Left lobe of liver (tissue), 2 donors: ENCODE measurements at regions not wholly inside any gene's neighbourhood (a gene's known extent, or its start where the extent isn't known, plus 50 kb on each side); places are given as distances from the start of the nearest gene placed in this dataset.
"Not testable (repeated sequence)": the region's sequence is repeated elsewhere in the genome, so short reads cannot be mapped to it uniquely, and the experiment has no call there.

ENCODE experiments used
- ATAC-seq: fragments of 200-7000 bp; cut with Tn5 transposase; one replicate; pipeline ENCODE4 v1.9.1; 2020; ENCODE audit warnings: mild to moderate bottlenecking, moderate library complexity
- DNase-seq: peaks from one replicate; pipeline ENCODE4 v3.0.0-alpha.2; 2020; ENCODE audit warnings: low spot score
- donor health status: DM: no; HTN: no; CAD: no; lungs with moderate emphysema.
- donor health status: DM: no; HTN: yes; CAD: no.

GRCh38 chr1:81179242-81179641, 621.5 kb upstream of the ADGRL2 start:
- DNase-seq (no peak), ATAC-seq (peak; percentile 39)

GRCh38 chr1:81178431-81179093, 622.2 kb upstream of the ADGRL2 start:
- DNase-seq, ATAC-seq: not testable (repeated sequence)

GRCh38 chr1:81174811-81175476, 625.8 kb upstream of the ADGRL2 start:
- ATAC-seq = peak; percentile 15
- no peak for DNase-seq

- ATAC-seq (peak; percentile 78), DNase-seq (peak; percentile 44)
Observed at GRCh38 chr1:81174052-81174451, 626.7 kb upstream of the ADGRL2 start.

GRCh38 chr1:81172483-81172882, 628.3 kb upstream of the ADGRL2 start:
- no peak for DNase-seq
- ATAC-seq = no peak

GRCh38 chr1:81170721-81171120, 630.0 kb upstream of the ADGRL2 start:
- ATAC-seq = no peak
- no peak for DNase-seq

GRCh38 chr1:81165963-81166362, 634.8 kb upstream of the ADGRL2 start:
- DNase-seq = no peak
- ATAC-seq = no peak

- DNase-seq (no peak), ATAC-seq (no peak)
Observed at GRCh38 chr1:81160696-81161095, 640.0 kb upstream of the ADGRL2 start.

- ATAC-seq (no peak), DNase-seq (no peak)
Observed at GRCh38 chr1:81158592-81158991, 642.1 kb upstream of the ADGRL2 start.

- ATAC-seq (no peak), DNase-seq (no peak)
Observed at GRCh38 chr1:81157686-81158085, 643.0 kb upstream of the ADGRL2 start.

GRCh38 chr1:81156887-81157286, 643.8 kb upstream of the ADGRL2 start:
- DNase-seq = no peak

GRCh38 chr1:81155131-81155530, 645.6 kb upstream of the ADGRL2 start:
- DNase-seq = no peak
- no peak for ATAC-seq

More at GRCh38 chr1:81156887-81157286, 643.8 kb upstream of the ADGRL2 start:
- no peak for ATAC-seq

GRCh38 chr1:81151206-81151605, 649.5 kb upstream of the ADGRL2 start:
- ATAC-seq (no peak), DNase-seq (no peak)

- DNase-seq = no peak
- ATAC-seq = no peak
Observed at GRCh38 chr1:81149649-81150325, 650.9 kb upstream of the ADGRL2 start.

GRCh38 chr1:81144240-81144825, 656.4 kb upstream of the ADGRL2 start:
- ATAC-seq = no peak

GRCh38 chr1:81142099-81142826, 658.5 kb upstream of the ADGRL2 start:
- DNase-seq (no peak), ATAC-seq (no peak)

More at GRCh38 chr1:81144240-81144825, 656.4 kb upstream of the ADGRL2 start:
- DNase-seq = no peak

GRCh38 chr1:81135524-81135923, 665.2 kb upstream of the ADGRL2 start:
- DNase-seq = no peak
- ATAC-seq = no peak

GRCh38 chr1:81129776-81130175, 671.0 kb upstream of the ADGRL2 start:
- ATAC-seq (no peak), DNase-seq (no peak)

GRCh38 chr1:81129366-81129765, 671.4 kb upstream of the ADGRL2 start:
- DNase-seq (no peak), ATAC-seq (no peak)

- no peak for DNase-seq
- ATAC-seq = no peak
Observed at GRCh38 chr1:81128079-81128478, 672.7 kb upstream of the ADGRL2 start.

GRCh38 chr1:81126989-81127581, 673.6 kb upstream of the ADGRL2 start:
- DNase-seq (no peak), ATAC-seq (no peak)
